Fibroblast of skin of back (primary cell): ENCODE measurements at regions not wholly inside any gene's neighbourhood (a gene's known extent, or its start where the extent isn't known, plus 50 kb on each side); places are given as distances from the start of the nearest gene placed in this dataset.

Source experiments
- DNase-seq: peaks from one replicate; pipeline ENCODE4 v3.0.0-alpha.2; 2013

GRCh38 chrX:22396408-22396807, 123.7 kb downstream of the CBLL2 start:
- DNase-seq = peak; percentile 61

GRCh38 chrX:22397566-22397965, 124.9 kb downstream of the CBLL2 start:
- peak; percentile 82 for DNase-seq

GRCh38 chrX:22399437-22400192, 126.9 kb downstream of the CBLL2 start:
- DNase-seq = peak; percentile 86

- DNase-seq = no peak
These were observed 131.6 kb downstream of the CBLL2 start for GRCh38 chrX:22404297-22404696.

- DNase-seq = peak; percentile 56
These were observed 133.6 kb downstream of the CBLL2 start for GRCh38 chrX:22406201-22406737.

GRCh38 chrX:22409418-22409817, 136.7 kb downstream of the CBLL2 start:
- no peak for DNase-seq

GRCh38 chrX:22424122-22424915, 151.6 kb downstream of the CBLL2 start:
- no peak for DNase-seq

- DNase-seq = no peak
These were observed 152.2 kb downstream of the CBLL2 start for GRCh38 chrX:22424919-22425318.

DNA sequence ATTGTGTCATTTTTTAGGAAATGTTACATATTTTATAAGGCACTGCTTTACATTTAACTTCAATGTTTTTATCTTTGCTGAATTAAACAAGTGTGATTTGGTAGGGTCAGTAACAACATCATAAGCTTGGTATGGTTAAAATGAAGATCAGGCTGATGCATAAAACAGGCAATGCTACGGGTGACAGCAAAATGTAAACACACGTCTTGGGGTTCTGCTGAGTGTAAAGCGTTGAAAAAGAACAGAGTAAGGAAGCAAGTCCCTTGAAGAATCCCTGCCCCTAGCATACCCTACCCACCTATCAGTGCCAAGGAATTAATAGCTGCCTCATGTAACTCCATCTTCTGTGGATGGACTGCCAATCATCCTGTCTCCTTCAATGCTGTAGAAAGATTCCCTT, 157.0 kb downstream of the CBLL2 start:
- DNase-seq = no peak

- peak; percentile 16 for DNase-seq
These were observed 158.0 kb downstream of the CBLL2 start for GRCh38 chrX:22430701-22431100.

- DNase-seq = no peak
These were observed 160.8 kb downstream of the CBLL2 start for GRCh38 chrX:22433292-22434070.

DNA sequence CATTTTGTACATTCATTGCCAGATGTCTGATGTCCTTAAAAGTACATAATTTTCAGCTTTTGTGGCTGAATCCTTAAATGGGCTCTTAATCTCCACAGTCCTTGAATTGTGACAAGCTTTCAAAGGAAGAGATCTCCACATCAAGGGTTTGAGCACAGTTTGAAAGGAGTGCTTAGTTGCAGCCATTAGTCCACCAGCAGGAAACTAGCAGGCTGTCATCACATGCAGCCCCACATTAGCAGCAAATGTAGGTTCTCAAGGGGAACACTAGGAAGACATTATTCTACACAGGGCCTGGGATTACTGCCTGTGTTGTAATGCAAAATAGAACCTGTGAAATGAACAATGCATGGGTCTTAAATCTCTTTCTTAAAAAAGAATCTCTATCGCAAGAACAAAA, 173.2 kb downstream of the CBLL2 start:
- DNase-seq = no peak

DNA sequence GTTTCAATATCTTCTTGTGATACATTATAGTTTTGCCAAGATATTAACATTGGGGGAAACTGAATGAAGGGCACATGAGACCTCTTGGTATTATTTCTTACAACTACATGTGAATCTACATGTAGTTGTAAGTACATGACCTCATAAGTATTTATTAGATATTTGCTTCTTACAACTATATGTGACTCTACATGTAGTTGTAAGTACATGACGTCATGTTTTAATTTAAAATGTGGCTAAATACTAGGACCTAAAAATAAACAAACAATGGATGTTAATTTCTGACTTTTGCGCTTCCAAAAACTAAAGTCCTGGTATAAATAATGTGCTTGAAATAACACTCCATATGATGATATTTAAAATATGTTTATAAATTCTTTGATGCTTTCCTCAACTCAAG, 190.2 kb downstream of the CBLL2 start:
- no peak for DNase-seq

DNA sequence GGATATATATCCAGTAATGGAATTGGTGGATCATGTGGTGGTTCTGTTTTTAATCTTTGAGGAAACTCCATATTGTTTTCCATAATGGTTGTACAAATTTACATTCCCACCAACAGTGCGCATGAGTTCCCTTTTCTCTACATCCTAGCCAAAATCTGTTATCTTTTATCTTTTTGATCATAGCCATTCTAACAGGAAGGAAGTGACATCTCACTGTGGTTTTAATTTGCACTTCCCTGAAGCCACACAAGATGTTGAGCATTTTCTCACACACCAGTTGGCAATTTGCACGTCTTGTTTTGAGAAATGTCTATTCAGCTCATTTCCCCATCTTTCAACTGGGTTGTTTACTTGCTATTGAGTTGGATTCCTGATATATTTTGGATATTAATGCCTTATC, 194.9 kb downstream of the CBLL2 start:
- no peak for DNase-seq

GRCh38 chrX:22481436-22481835, 208.7 kb downstream of the CBLL2 start:
- DNase-seq = peak; percentile 75

DNA sequence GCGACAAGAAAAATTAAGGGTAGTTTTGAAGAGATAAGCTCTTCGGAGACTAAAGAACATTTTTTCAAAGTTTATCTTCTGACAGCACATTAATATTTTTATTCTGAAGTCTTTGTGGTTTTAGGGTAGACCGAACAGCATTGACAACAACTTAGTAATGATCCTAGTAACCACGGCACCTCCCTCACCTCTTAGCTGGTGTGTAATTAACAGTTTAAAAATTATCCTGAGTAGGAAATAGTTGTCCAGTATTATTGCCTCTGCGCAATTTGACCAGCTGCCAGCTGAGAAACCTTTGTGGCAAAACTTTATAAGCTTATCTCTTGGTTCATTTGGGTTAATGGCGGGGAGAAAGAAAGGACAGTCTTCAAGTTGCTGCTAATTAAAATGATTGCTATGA, 213.6 kb downstream of the CBLL2 start:
- DNase-seq = peak; percentile 26

- DNase-seq = no peak
These were observed 244.2 kb downstream of the CBLL2 start for GRCh38 chrX:22516893-22517292.

GRCh38 chrX:22520128-22520828, 247.6 kb downstream of the CBLL2 start:
- no peak for DNase-seq

GRCh38 chrX:22526339-22526738, 253.6 kb downstream of the CBLL2 start:
- peak; percentile 95 for DNase-seq

DNA sequence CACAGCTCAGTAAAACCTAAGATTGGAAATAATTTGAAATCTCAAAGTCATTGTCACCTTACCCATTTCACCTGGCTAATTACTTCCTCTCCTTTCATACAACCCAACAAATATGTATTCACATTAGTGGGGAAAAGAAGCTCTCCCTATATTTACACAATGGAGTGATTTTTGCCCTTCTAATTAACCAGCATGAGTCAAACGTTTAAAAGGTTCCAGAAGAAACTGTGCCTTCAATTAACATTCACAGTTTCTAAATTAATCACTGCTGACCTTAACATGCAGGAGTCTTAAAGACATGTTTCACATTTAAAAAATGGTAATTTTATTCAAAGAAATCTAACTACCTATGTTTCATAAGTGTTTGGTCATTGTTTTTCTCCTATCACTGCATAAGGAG, 254.6 kb downstream of the CBLL2 start:
- no peak for DNase-seq

- DNase-seq = no peak
These were observed 261.2 kb downstream of the CBLL2 start for GRCh38 chrX:22533898-22534297.

DNA sequence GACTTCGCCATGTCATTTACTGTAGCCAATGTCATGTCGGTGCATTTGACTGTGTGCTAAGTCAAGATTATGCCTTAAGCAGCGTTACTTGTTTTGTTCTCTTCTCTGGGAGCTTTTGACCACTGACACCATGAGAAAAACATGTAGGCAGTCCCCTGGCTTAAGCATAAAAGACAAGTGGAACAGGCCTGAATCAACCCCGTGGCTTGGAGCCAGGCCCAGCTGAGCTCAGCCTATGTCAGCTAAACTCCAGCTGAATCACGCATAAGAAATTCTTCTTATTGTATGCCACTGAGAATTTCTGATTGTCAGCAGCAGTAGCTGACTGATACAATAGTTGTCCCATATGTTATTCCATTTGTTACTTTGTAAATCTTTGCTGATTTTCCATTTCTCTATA, 261.9 kb downstream of the CBLL2 start:
- peak; percentile 88 for DNase-seq
